Loucy (cell line): ENCODE measurements at regions not wholly inside any gene's neighbourhood (a gene's known extent, or its start where the extent isn't known, plus 50 kb on each side); places are given as distances from the start of the nearest gene placed in this dataset.

Experiments used
- EZH2phosphoT487 ChIP-seq: fragments of 200-600 bp; IDR thresholded peaks from 2 replicates; pipeline ENCODE4 v1.6.1; 2018; ENCODE audit warnings: antibody characterized with exemption, mild to moderate bottlenecking, moderate library complexity, borderline replicate concordance
- TF ChIP-seq, protein P1 (sequence below): fragments of 200-600 bp; sonication (generic); conservative IDR thresholded peaks from 2 replicates; pipeline ENCODE4 v1.5.1; 2014; ENCODE audit warnings: mild to moderate bottlenecking, antibody characterized with exemption, low read length

DNA sequence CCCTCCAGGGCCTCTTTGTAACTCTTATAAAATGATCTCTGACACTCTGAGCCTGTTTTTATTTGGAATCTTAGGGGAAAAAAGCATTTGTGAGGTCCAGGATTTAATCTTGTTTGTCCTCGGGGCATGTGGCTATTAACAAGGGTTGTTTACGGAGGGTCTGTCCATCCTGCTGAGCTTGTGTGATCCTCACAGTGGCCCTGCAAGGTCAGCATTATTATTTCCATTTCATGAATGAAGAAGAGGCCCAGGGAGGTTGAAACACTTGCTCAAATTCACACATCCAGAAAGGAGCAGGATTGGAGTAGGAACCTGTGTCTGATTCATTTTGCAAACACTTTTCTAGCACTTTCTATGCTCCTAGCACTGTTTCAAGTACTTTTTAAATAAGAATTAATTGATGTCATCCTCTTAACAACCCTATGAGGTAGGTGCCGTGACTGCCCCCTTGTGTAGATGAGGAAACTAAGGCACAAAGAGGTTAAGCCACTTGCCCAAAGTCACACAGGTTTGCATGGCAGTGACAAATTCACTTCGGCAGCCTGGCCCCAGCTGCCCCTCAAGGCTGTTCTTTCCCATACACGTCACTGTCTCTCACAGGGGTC is 178.9 kb downstream of the MIS18A start:
- TF ChIP-seq, protein P1, sequence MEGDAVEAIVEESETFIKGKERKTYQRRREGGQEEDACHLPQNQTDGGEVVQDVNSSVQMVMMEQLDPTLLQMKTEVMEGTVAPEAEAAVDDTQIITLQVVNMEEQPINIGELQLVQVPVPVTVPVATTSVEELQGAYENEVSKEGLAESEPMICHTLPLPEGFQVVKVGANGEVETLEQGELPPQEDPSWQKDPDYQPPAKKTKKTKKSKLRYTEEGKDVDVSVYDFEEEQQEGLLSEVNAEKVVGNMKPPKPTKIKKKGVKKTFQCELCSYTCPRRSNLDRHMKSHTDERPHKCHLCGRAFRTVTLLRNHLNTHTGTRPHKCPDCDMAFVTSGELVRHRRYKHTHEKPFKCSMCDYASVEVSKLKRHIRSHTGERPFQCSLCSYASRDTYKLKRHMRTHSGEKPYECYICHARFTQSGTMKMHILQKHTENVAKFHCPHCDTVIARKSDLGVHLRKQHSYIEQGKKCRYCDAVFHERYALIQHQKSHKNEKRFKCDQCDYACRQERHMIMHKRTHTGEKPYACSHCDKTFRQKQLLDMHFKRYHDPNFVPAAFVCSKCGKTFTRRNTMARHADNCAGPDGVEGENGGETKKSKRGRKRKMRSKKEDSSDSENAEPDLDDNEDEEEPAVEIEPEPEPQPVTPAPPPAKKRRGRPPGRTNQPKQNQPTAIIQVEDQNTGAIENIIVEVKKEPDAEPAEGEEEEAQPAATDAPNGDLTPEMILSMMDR, result no peak
- no peak for TF ChIP-seq EZH2phosphoT487
